ENCODE measurements at regions not wholly inside any gene's neighbourhood (a gene's known extent, or its start where the extent isn't known, plus 50 kb on each side); places are given as distances from the start of the nearest gene placed in this dataset.
A peak's percentile ranks its signal among the peaks of the same experiment; 100 is the strongest.

DNA sequence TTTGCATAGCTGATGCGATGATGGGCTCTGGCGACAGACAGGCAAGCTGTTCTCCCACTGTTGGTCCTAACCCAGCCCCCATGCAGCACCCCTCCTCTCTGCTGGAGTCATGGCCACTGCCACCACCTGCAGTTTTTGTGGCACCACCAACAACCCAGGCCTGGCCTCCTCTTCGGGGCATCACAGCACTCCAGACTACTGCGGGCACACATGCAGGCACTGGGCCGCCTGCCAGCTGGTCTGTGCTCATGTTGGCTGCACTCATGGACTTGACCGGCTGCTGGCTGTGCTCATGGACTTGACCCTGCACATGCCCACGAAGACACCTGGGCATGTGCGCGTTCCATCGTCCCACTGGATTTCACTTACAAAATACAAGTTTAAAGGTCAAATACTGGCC, 130.9 kb upstream of the TMEM108 start:
- intact Hi-C loops (cut with DNase I; ENCODE audit: low total_unique reads): no loop called here
- Histone ChIP-seq H3K4me1 (no peaks in the 10 kb centered on the region), H3K27ac (no peak overlapping the region), H3K27me3 (no peaks in the 10 kb centered on the region), H3K4me3 (no peak overlapping the region), H3K9me3 (no peaks in the 10 kb centered on the region), H3K36me3 (no peaks in the 10 kb centered on the region)
- no peak for TF ChIP-seq POLR2A (IDR thresholded peaks at IDR 0.05)
- TF ChIP-seq POLR2AphosphoS5 (IDR thresholded peaks at IDR 0.05): no peak
- no peak for TF ChIP-seq CTCF (IDR thresholded peaks at IDR 0.05)
- no peak for DNase-seq (ENCODE audit: low spot score in 2 of 2)

DNA sequence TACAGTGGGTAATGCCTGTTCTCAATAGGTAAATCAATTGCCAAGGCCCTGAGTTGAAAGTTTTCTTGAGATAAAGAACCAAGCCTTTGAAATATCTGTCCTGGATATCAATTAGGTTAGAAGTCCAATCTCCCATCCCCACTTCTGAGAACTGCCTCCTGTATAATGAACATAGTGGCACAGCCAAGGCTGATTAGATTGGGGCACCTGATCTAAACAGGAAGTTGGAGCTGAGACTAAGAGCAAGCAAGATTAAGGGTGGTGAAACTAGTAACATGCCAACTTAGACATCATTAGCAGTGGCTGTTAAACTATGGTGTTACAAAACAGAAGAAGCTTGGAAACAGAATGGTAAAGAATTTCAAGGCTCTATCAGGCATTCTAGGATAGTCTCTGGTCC, 137.7 kb upstream of the TMEM108 start:
- Histone ChIP-seq H3K27me3 (no peaks in the 10 kb centered on the region), H3K36me3 (no peaks in the 10 kb centered on the region), H3K27ac (no peak overlapping the region), H3K4me1 (no peaks in the 10 kb centered on the region), H3K9me3 (no peaks in the 10 kb centered on the region), H3K4me3 (no peak overlapping the region)
- DNase-seq (ENCODE audit: low spot score in 2 of 2): no peak
- TF ChIP-seq CTCF (IDR thresholded peaks at IDR 0.05) (no peak), POLR2A (IDR thresholded peaks at IDR 0.05) (no peak), POLR2AphosphoS5 (IDR thresholded peaks at IDR 0.05) (no peak)
- intact Hi-C loops (cut with DNase I; ENCODE audit: low total_unique reads): no loop called here

DNA sequence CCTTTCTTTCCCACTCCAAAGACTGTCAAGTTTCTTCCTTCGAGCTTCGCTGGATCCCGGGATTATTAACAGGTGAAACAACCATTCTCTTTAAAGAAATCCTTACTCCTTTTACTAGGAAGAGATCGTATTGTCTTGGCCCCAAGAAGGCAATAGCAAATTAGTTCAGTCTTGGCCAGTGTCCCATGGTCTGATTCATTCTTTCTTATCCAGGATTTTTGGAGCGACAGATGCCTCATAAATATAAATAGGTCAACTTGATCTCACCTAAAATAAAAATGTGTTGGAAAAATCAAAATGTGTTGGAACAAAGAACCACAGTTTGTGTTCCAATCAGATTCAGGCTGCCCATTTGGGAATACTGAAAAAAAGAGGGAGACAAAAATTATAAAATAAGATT, 140.1 kb upstream of the TMEM108 start:
- Histone ChIP-seq H3K36me3 (no peaks in the 10 kb centered on the region), H3K9me3 (no peaks in the 10 kb centered on the region), H3K27me3 (no peaks in the 10 kb centered on the region), H3K27ac (no peak overlapping the region), H3K4me3 (no peak overlapping the region), H3K4me1 (no peaks in the 10 kb centered on the region)
- intact Hi-C loops (cut with DNase I; ENCODE audit: low total_unique reads): no loop called here
- no peak for DNase-seq (ENCODE audit: low spot score in 2 of 2)
- TF ChIP-seq CTCF (IDR thresholded peaks at IDR 0.05): no peak
- TF ChIP-seq POLR2AphosphoS5 (IDR thresholded peaks at IDR 0.05): no peak
- no peak for TF ChIP-seq POLR2A (IDR thresholded peaks at IDR 0.05)

DNA sequence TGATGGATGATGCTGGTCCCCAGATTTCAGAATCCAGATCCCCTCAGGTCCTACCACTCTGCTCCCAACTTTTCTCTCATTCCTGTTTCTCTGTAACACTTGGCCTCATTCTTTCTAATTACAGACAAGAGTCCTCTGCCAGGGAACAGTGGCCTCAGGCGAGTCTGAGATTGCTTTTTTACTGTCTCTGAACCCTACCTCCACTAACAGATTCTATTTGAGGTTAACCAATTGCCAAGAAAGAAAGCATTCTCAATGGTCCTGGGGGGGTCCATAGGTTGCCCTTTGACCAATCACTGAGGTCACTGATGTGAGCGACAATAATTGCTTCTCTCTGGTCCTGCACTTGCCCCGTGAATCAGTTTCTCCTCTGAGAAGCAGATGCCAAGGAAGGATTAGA, 145.2 kb upstream of the TMEM108 start:
- no peaks in the 10 kb centered on the region for H3K9me3 ChIP-seq
- intact Hi-C loops (cut with DNase I; ENCODE audit: low total_unique reads): no loop called here
- no peak overlapping the region for H3K27ac ChIP-seq
- no peak overlapping the region for H3K4me3 ChIP-seq
- H3K4me1 ChIP-seq: no peaks in the 10 kb centered on the region
- peak in 1 of 2 donors; percentile 41 for DNase-seq (ENCODE audit: low spot score in 2 of 2)
- no peaks in the 10 kb centered on the region for H3K36me3 ChIP-seq
- H3K27me3 ChIP-seq: no peaks in the 10 kb centered on the region
- no peak for TF ChIP-seq CTCF (IDR thresholded peaks at IDR 0.05)

GRCh38 chr3:132881756-132882409, 156.3 kb upstream of the TMEM108 start:
- Histone ChIP-seq H3K4me1 (no peaks in the 10 kb centered on the region), H3K27me3 (no peaks in the 10 kb centered on the region), H3K9me3 (no peaks in the 10 kb centered on the region), H3K4me3 (no peak overlapping the region), H3K36me3 (no peaks in the 10 kb centered on the region), H3K27ac (no peak overlapping the region)
- no peak for DNase-seq (ENCODE audit: low spot score in 2 of 2)
- TF ChIP-seq CTCF (IDR thresholded peaks at IDR 0.05) (no peak), POLR2A (IDR thresholded peaks at IDR 0.05) (no peak), POLR2AphosphoS5 (IDR thresholded peaks at IDR 0.05) (no peak)
- intact Hi-C loops (cut with DNase I; ENCODE audit: low total_unique reads): no loop called here

All from breast epithelium (tissue), 4 donors.